ENCODE measurements at regions not wholly inside any gene's neighbourhood (a gene's known extent, or its start where the extent isn't known, plus 50 kb on each side); places are given as distances from the start of the nearest gene placed in this dataset.
"Not testable (repeated sequence)": the region's sequence is repeated elsewhere in the genome, so short reads cannot be mapped to it uniquely, and the experiment has no call there.

DNA sequence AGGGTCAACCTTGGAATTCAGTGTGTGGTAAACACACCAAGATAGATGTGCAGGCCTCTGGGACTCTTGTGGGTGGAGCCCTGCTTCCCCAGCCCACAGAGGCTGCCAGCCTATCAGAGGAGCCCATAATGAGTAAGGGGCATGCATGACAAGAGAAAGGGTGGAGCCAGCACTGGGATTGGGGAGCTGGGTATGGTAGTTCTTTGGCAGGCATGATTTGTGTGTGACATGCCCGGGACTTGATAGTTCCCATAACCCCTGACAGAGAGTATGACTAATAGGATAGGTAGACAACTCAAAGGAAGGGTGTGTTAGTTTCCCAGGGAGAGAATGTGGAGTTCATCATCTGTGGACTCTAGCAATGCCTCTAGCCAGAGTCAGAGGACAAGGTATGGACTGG, 143.0 kb downstream of the EMP1 start:
- H3K36me3 ChIP-seq (ENCODE audit: control insufficient read depth, insufficient read depth, low read length) = no peaks in the 10 kb centered on the region
- H3K27me3 ChIP-seq (ENCODE audit: control insufficient read depth, insufficient read depth, low read length) = peaks cover 8% of the 10 kb centered on the region
- no peaks in the 10 kb centered on the region for H3K9me3 ChIP-seq (ENCODE audit: control insufficient read depth, low read length)

DNA sequence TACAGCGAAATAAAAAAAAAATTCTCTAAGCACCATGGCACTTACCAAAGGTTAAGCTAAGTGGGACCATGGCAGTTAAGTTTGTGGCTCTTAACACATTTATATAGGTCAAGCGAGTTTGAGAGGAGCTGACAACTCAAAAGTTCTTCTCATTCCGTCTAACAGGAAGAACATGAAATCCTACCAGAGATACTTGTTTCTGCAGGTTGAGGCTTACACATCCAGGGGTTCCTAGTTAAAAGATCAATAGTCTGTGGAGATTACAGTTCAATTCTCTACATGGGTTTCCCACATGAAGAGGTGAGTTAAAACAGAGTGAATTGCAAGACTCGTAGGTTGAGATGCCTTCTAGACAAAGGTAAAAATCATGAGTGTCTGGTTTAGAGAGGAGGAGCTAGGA, 142.6 kb downstream of the EMP1 start:
- Histone ChIP-seq H3K4me1 (ENCODE audit: control insufficient read depth, insufficient read depth, low read length) (no peaks in the 10 kb centered on the region), H3K9ac (ENCODE audit: low read length) (no peak overlapping the region), H3K4me3 (ENCODE audit: low read length) (no peak overlapping the region), H3K36me3 (ENCODE audit: control insufficient read depth, insufficient read depth, low read length) (no peaks in the 10 kb centered on the region), H3K27me3 (ENCODE audit: control insufficient read depth, insufficient read depth, low read length) (peaks cover 8% of the 10 kb centered on the region), H3K9me3 (ENCODE audit: control insufficient read depth, low read length) (no peaks in the 10 kb centered on the region)

More for the DNA sequence above, 143.0 kb downstream of the EMP1 start:
- Histone ChIP-seq H3K4me3 (ENCODE audit: low read length) (no peak overlapping the region), H3K9ac (ENCODE audit: low read length) (no peak overlapping the region), H3K4me1 (ENCODE audit: control insufficient read depth, insufficient read depth, low read length) (no peaks in the 10 kb centered on the region)

DNA sequence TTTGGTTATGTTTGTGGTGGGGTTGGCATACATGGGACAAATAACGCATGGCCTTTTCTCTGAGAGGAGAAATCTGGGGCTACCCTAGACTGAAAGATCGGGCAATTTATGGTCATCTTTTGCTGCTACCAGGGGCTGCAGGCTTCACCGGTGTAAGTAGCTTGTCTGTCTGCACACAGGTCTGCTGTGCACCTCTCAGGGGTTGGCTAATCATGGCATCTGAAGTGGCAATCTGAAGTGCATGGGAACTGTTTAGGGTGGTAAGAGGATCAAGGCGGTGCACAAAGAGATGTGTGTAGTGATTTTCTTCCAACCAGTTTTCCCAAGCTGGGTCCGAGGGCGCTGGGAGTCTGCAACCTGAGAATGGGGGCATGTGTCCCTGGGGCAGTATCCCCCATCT, 141.3 kb downstream of the EMP1 start:
- no peaks in the 10 kb centered on the region for H3K36me3 ChIP-seq (ENCODE audit: control insufficient read depth, insufficient read depth, low read length)
- H3K9me3 ChIP-seq (ENCODE audit: control insufficient read depth, low read length) = no peaks in the 10 kb centered on the region
- H3K4me1 ChIP-seq (ENCODE audit: control insufficient read depth, insufficient read depth, low read length) = no peaks in the 10 kb centered on the region
- H3K4me3 ChIP-seq (ENCODE audit: low read length) = no peak overlapping the region
- H3K9ac ChIP-seq (ENCODE audit: low read length) = no peak overlapping the region
- peaks cover 8% of the 10 kb centered on the region for H3K27me3 ChIP-seq (ENCODE audit: control insufficient read depth, insufficient read depth, low read length)

DNA sequence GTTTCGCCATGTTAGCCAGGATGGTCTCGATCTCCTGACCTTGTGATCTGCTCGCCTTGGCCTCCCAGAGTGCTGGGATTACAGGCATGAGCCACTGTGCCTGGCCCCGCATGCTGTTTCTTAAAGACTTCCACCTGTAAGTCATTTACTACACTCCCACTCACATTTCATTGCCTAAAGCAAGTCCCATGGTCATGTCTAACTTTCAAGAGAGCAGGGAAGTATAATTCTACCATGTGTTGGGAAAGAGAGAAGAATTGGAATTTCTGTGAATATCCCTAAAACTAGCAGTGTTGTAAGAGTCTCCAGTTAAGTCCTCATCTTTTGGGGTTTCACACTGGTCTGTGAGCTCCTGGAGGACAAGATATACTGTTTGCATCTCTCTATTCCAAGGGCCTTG, 139.7 kb downstream of the EMP1 start:
- Histone ChIP-seq H3K4me1 (ENCODE audit: control insufficient read depth, insufficient read depth, low read length) (no peaks in the 10 kb centered on the region), H3K4me3 (ENCODE audit: low read length) (no peak overlapping the region), H3K36me3 (ENCODE audit: control insufficient read depth, insufficient read depth, low read length) (no peaks in the 10 kb centered on the region), H3K27me3 (ENCODE audit: control insufficient read depth, insufficient read depth, low read length) (peaks cover 4% of the 10 kb centered on the region), H3K9me3 (ENCODE audit: control insufficient read depth, low read length) (no peaks in the 10 kb centered on the region), H3K9ac (ENCODE audit: low read length) (no peak overlapping the region)

DNA sequence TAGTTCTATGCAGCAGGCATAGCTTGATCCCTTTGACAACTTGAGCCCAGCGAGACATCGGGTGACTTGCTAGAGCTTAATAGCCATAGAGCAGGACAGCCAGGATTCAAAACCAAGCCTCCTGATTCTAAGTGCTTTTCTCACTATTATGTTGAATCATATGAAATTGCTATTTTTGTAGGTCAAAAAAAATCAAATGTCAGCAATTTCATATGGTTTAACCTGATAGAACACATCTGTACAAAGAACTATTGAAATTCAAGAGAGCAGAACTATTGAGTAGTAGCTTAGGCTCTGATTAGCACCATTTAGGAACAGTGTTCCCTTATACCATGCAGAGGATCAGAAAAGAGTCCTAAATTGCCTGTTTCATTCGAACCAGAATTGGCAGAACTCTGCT, 132.0 kb downstream of the EMP1 start:
- Histone ChIP-seq H3K9me3 (ENCODE audit: control insufficient read depth, low read length) (no peaks in the 10 kb centered on the region), H3K4me3 (ENCODE audit: low read length) (no peak overlapping the region), H3K27me3 (ENCODE audit: control insufficient read depth, insufficient read depth, low read length) (peaks cover 7% of the 10 kb centered on the region), H3K9ac (ENCODE audit: low read length) (no peak overlapping the region), H3K36me3 (ENCODE audit: control insufficient read depth, insufficient read depth, low read length) (no peaks in the 10 kb centered on the region), H3K4me1 (ENCODE audit: control insufficient read depth, insufficient read depth, low read length) (no peaks in the 10 kb centered on the region)

DNA sequence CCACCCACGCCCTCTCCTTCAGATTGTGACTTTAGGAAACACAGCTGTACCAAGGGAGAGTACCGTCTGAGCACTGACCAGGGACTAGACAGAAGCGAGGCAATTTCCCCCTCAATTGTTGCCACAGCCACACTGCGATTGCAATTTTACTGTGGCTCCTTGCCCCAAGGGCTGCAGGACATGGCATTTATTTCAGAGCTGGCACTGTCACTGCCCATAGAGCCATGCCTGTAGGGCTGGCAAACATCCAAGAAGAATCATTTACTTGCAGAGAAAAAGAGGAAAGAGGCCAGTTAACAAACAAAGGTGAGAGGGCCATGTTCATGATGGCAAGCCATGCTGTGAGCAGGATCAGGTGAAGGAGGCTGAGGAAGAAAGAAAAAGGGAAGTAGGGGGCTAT, 129.6 kb downstream of the EMP1 start:
- H3K27me3 ChIP-seq (ENCODE audit: control insufficient read depth, insufficient read depth, low read length) = peaks cover 7% of the 10 kb centered on the region
- H3K9ac ChIP-seq (ENCODE audit: low read length) = no peak overlapping the region
- H3K36me3 ChIP-seq (ENCODE audit: control insufficient read depth, insufficient read depth, low read length) = no peaks in the 10 kb centered on the region
- H3K4me3 ChIP-seq (ENCODE audit: low read length) = no peak overlapping the region
- H3K4me1 ChIP-seq (ENCODE audit: control insufficient read depth, insufficient read depth, low read length) = no peaks in the 10 kb centered on the region
- no peaks in the 10 kb centered on the region for H3K9me3 ChIP-seq (ENCODE audit: control insufficient read depth, low read length)

- not testable (repeated sequence) for H3K9me3 ChIP-seq (ENCODE audit: control insufficient read depth, low read length); H3K36me3 ChIP-seq (ENCODE audit: control insufficient read depth, insufficient read depth, low read length); H3K9ac ChIP-seq (ENCODE audit: low read length); H3K4me1 ChIP-seq (ENCODE audit: control insufficient read depth, insufficient read depth, low read length); H3K4me3 ChIP-seq (ENCODE audit: low read length); H3K27me3 ChIP-seq (ENCODE audit: control insufficient read depth, insufficient read depth, low read length)
These were observed 128.5 kb downstream of the EMP1 start for GRCh38 chr12:13325037-13325436.

DNA sequence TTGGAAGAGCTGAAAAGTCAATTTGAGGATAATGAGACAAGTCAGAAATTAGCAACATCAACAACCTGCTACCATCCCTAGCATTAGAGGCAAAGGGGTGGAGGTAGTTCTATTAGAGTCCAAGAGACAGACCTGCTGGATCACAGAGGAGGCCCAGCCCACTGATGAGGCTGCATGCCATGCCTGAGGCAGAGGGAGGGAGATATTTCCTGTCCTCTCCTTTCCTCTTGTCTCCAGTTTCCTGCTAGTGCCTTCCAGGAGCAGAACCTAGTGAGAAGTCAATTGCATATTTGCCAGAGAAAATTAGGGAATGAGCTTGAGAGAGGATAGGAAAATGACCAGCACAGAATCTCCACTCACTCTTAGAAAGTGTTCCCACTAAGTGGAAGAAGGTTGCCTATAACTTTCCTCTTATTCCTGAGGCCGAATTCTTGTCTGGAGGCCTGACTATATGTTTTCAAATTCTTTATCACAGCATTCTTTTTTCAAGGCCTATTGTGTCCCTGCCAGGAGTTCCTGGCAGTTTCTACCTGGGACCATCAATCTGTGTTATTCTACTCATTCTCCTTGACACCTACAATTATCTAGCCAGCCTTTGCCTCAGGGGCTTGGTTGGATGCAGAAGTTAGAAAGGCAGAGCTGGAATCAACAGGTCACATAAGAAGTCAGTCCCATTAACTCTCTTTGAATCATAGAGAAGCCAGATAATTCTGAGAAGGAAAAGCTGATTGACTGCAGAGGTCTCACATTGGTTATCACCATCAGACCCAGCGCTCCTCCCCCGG, 121.9 kb downstream of the EMP1 start:
- Histone ChIP-seq H3K36me3 (ENCODE audit: control insufficient read depth, insufficient read depth, low read length) (no peaks in the 10 kb centered on the region), H3K4me3 (ENCODE audit: low read length) (no peak overlapping the region), H3K27me3 (ENCODE audit: control insufficient read depth, insufficient read depth, low read length) (no peaks in the 10 kb centered on the region), H3K9ac (ENCODE audit: low read length) (no peak overlapping the region), H3K4me1 (ENCODE audit: control insufficient read depth, insufficient read depth, low read length) (no peaks in the 10 kb centered on the region), H3K9me3 (ENCODE audit: control insufficient read depth, low read length) (no peaks in the 10 kb centered on the region)

DNA sequence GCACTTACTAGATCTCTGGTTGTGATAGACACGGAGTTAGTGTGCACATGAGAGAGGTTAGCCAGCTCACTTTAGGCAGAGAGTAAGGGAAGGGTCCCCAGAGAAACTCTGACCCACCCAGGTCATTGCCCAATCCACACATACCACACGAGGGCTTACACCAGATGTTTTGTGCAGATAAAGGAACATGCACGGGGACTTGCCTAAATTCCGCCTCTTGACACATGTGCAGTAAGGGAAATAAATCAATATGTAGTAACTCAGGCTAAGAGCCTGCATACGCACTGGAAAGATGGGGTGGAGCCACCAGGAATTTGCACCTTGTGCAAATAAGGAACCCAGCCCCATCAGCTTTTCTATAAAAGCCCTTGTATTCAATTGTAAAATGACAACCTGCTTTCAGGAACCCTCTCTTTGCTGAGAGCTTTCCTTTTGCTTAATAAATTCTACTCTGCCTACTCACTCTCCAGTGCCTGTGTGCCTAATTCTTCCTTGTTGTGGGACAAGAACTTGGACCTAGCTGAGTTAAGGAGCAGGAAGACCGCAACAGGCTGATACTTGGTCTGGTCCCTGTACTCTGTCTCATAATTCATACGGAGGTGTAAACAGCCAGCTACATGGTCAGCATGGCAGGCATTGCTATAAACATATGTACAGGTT, 120.2 kb downstream of the EMP1 start:
- H3K9me3 ChIP-seq (ENCODE audit: control insufficient read depth, low read length) = no peaks in the 10 kb centered on the region
- no peak overlapping the region for H3K4me3 ChIP-seq (ENCODE audit: low read length)
- H3K9ac ChIP-seq (ENCODE audit: low read length) = no peak overlapping the region
- no peaks in the 10 kb centered on the region for H3K4me1 ChIP-seq (ENCODE audit: control insufficient read depth, insufficient read depth, low read length)
- H3K27me3 ChIP-seq (ENCODE audit: control insufficient read depth, insufficient read depth, low read length) = no peaks in the 10 kb centered on the region
- no peaks in the 10 kb centered on the region for H3K36me3 ChIP-seq (ENCODE audit: control insufficient read depth, insufficient read depth, low read length)

GRCh38 chr12:13313886-13314285, 117.4 kb downstream of the EMP1 start:
- H3K27me3 ChIP-seq (ENCODE audit: control insufficient read depth, insufficient read depth, low read length) = no peaks in the 10 kb centered on the region
- no peak overlapping the region for H3K9ac ChIP-seq (ENCODE audit: low read length)
- no peaks in the 10 kb centered on the region for H3K9me3 ChIP-seq (ENCODE audit: control insufficient read depth, low read length)
- no peak overlapping the region for H3K4me3 ChIP-seq (ENCODE audit: low read length)
- H3K4me1 ChIP-seq (ENCODE audit: control insufficient read depth, insufficient read depth, low read length) = no peaks in the 10 kb centered on the region
- no peaks in the 10 kb centered on the region for H3K36me3 ChIP-seq (ENCODE audit: control insufficient read depth, insufficient read depth, low read length)

DNA sequence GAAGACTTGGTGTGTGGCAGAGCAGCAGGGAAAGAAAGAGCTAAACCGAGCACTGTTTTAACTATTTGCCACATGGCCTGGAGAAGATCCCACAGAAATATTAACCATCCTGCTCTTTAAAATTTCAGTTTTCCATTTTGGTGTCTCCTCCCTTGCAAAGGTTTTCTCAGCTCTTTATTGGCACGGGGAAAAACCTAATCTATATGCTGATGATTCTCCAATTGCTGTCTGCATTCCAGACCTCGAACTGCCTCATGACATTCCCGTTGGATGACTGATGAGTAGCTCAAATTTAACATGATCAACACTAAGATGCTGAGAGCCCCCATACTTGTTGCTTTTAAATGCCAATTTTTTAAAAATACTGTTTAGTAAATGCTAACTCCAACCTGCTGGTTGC, 115.0 kb downstream of the EMP1 start:
- Histone ChIP-seq H3K36me3 (ENCODE audit: control insufficient read depth, insufficient read depth, low read length) (no peaks in the 10 kb centered on the region), H3K4me1 (ENCODE audit: control insufficient read depth, insufficient read depth, low read length) (no peaks in the 10 kb centered on the region), H3K9ac (ENCODE audit: low read length) (no peak overlapping the region), H3K27me3 (ENCODE audit: control insufficient read depth, insufficient read depth, low read length) (no peaks in the 10 kb centered on the region), H3K4me3 (ENCODE audit: low read length) (no peak overlapping the region), H3K9me3 (ENCODE audit: control insufficient read depth, low read length) (no peaks in the 10 kb centered on the region)

DNA sequence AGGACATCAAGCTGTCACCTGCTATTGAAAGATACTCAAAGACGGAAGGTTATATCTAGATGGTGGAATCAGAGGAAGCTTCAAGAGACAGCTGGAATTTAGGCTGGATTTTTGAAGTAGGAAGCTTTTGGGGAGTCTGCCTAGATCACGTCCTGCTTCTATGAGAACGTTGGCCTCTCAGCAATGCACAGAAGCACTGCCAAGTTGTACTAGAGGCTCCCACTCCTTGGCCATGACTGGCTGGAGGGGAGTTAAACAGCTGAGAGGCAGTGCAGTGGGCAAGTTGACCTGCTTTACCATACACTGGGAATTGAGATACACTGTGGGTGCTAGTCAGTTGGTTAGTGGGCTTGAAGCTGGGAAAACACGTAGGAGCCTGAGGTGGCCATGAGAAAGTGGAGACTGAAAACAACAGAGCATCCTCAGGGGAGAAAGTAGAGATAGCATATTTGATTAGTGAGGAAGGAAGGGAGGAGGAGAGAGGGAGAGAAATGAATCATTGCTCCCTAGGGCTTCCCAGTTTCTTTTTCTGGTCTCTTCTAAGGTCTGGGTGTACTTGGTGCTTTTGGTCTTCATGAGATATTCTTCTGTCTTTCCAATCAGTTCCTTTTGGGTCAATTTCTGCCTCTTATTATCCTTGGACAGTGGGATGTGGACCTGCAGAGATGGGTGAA, 110.8 kb downstream of the EMP1 start:
- Histone ChIP-seq H3K9ac (ENCODE audit: low read length) (no peak overlapping the region), H3K9me3 (ENCODE audit: control insufficient read depth, low read length) (no peaks in the 10 kb centered on the region), H3K4me3 (ENCODE audit: low read length) (no peak overlapping the region), H3K36me3 (ENCODE audit: control insufficient read depth, insufficient read depth, low read length) (no peaks in the 10 kb centered on the region), H3K27me3 (ENCODE audit: control insufficient read depth, insufficient read depth, low read length) (no peaks in the 10 kb centered on the region), H3K4me1 (ENCODE audit: control insufficient read depth, insufficient read depth, low read length) (no peaks in the 10 kb centered on the region)

All from mucosa of stomach (tissue), 1 donor.